Activated CD8-positive, alpha-beta T cell treated with anti-CD3 and anti-CD28 coated beads for 36 hours (primary cell): ENCODE measurements at regions not wholly inside any gene's neighbourhood (a gene's known extent, or its start where the extent isn't known, plus 50 kb on each side); places are given as distances from the start of the nearest gene placed in this dataset.
"Not testable (repeated sequence)": the region's sequence is repeated elsewhere in the genome, so short reads cannot be mapped to it uniquely, and the experiment has no call there.

Source experiments
- ATAC-seq: fragments of 200-7000 bp; cut with Tn5 transposase; one replicate; pipeline ENCODE4 v1.10.0; 2021; ENCODE audit warnings: mild to moderate bottlenecking, moderate library complexity
- CTCF ChIA-PET: fragments of 350-600 bp; sonication (Branson Sonifier 250); formaldehyde crosslinking; loops from one replicate; lab custom pipeline; 2021; ENCODE audit warnings: antibody characterized with exemption; lab: Charles Lee
- POLR2A ChIA-PET: fragments of 350-600 bp; sonication (Branson Sonifier 250); formaldehyde crosslinking; loops from one replicate; lab custom pipeline; 2021; ENCODE audit warnings: antibody characterized with exemption; lab: Charles Lee
- DNase-seq: peaks from one replicate; pipeline ENCODE4 v3.0.0-alpha.2; 2020
- H3K27ac Mint-ChIP-seq: one replicate; pipeline ENCODE4 v1.8.0; 2021; ENCODE audit warnings: mild to moderate bottlenecking, mixed read lengths
- H3K27me3 Mint-ChIP-seq: one replicate; pipeline ENCODE4 v1.8.0; 2021; ENCODE audit warnings: mixed read lengths
- H3K36me3 Mint-ChIP-seq: one replicate; pipeline ENCODE4 v1.8.0; 2021; ENCODE audit warnings: low read depth, mixed read lengths
- H3K4me1 Mint-ChIP-seq: one replicate; pipeline ENCODE4 v1.8.0; 2021; ENCODE audit warnings: low read depth, mixed read lengths
- H3K4me3 Mint-ChIP-seq: one replicate; pipeline ENCODE4 v1.8.0; 2021; ENCODE audit warnings: mild to moderate bottlenecking, moderate library complexity, mixed read lengths
- H3K9me3 Mint-ChIP-seq: one replicate; pipeline ENCODE4 v1.8.0; 2021; ENCODE audit warnings: mixed read lengths
- CTCF ChIP-seq: fragments of 200-600 bp; IDR thresholded peaks from one replicate; pipeline ENCODE4 v1.8.0; 2022; ENCODE audit warnings: antibody characterized with exemption, mild to moderate bottlenecking
- intact Hi-C: fragments of 100-400 bp; cut with micrococcal nuclease; formaldehyde crosslinking; loops from one replicate; pipeline ENCODE4 v1.10.0; 2022

GRCh38 chr10:109647627-109648026 lies 275.7 kb downstream of the XPNPEP1 start:
- POLR2A ChIA-PET: no interaction called here
- no peak overlapping the region for H3K27ac Mint-ChIP-seq

GRCh38 chr10:109633846-109634245 lies 289.5 kb downstream of the XPNPEP1 start:
- ChIA-PET CTCF (no interaction called here), POLR2A (no interaction called here)
- TF ChIP-seq CTCF: no peak
- H3K4me1 Mint-ChIP-seq: no peaks in the 10 kb centered on the region
- ATAC-seq (no peak), DNase-seq (no peak)
- H3K27ac Mint-ChIP-seq: no peak overlapping the region
- H3K9me3 Mint-ChIP-seq: peaks cover 7% of the 10 kb centered on the region
- H3K4me3 Mint-ChIP-seq: no peak overlapping the region
- no peaks in the 10 kb centered on the region for H3K36me3 Mint-ChIP-seq
- H3K27me3 Mint-ChIP-seq: no peaks in the 10 kb centered on the region
- intact Hi-C loops: no loop called here

More at GRCh38 chr10:109647627-109648026, 275.7 kb downstream of the XPNPEP1 start:
- H3K4me1 Mint-ChIP-seq: no peaks in the 10 kb centered on the region
- DNase-seq (no peak), ATAC-seq (no peak)
- intact Hi-C loops: no loop called here
- no peaks in the 10 kb centered on the region for H3K27me3 Mint-ChIP-seq
- CTCF ChIA-PET: no interaction called here
- H3K36me3 Mint-ChIP-seq: no peaks in the 10 kb centered on the region
- H3K9me3 Mint-ChIP-seq: no peaks in the 10 kb centered on the region
- no peak for TF ChIP-seq CTCF
- no peak overlapping the region for H3K4me3 Mint-ChIP-seq

- H3K4me3 Mint-ChIP-seq, DNase-seq, H3K9me3 Mint-ChIP-seq, CTCF ChIA-PET, intact Hi-C loops, ATAC-seq, H3K4me1 Mint-ChIP-seq, H3K27ac Mint-ChIP-seq, H3K27me3 Mint-ChIP-seq, POLR2A ChIA-PET, H3K36me3 Mint-ChIP-seq: not testable (repeated sequence)
These were observed 290.3 kb downstream of the XPNPEP1 start for GRCh38 chr10:109633017-109633416.

- H3K27ac Mint-ChIP-seq: no peak overlapping the region
- H3K4me1 Mint-ChIP-seq: no peaks in the 10 kb centered on the region
- intact Hi-C loops: no loop called here
- H3K4me3 Mint-ChIP-seq: no peak overlapping the region
- ATAC-seq: no peak
- H3K36me3 Mint-ChIP-seq: no peaks in the 10 kb centered on the region
- H3K27me3 Mint-ChIP-seq: no peaks in the 10 kb centered on the region
- ChIA-PET CTCF (interaction anchor here (1.1 kb wide), 1 partner anchor 228 kb away, joined by 3 read pairs; no protein-coding TSS in a partner anchor), POLR2A (no interaction called here)
- no peaks in the 10 kb centered on the region for H3K9me3 Mint-ChIP-seq
- DNase-seq: no peak
- TF ChIP-seq CTCF: no peak
These were observed 298.4 kb downstream of the XPNPEP1 start for GRCh38 chr10:109624939-109625338.

- H3K27ac Mint-ChIP-seq: no peak overlapping the region
- H3K27me3 Mint-ChIP-seq: no peaks in the 10 kb centered on the region
- no peaks in the 10 kb centered on the region for H3K36me3 Mint-ChIP-seq
- H3K9me3 Mint-ChIP-seq: no peaks in the 10 kb centered on the region
- intact Hi-C loops: no loop called here
- no peak for ATAC-seq
- TF ChIP-seq CTCF: no peak
- ChIA-PET POLR2A (no interaction called here), CTCF (no interaction called here)
- DNase-seq: no peak
- H3K4me1 Mint-ChIP-seq: no peaks in the 10 kb centered on the region
- H3K4me3 Mint-ChIP-seq: no peak overlapping the region
These were observed 300.7 kb downstream of the XPNPEP1 start for GRCh38 chr10:109622566-109622965.

- TF ChIP-seq CTCF: no peak
- Mint-ChIP-seq H3K27me3 (no peaks in the 10 kb centered on the region), H3K27ac (no peak overlapping the region), H3K9me3 (no peaks in the 10 kb centered on the region), H3K4me1 (no peaks in the 10 kb centered on the region), H3K4me3 (no peak overlapping the region), H3K36me3 (no peaks in the 10 kb centered on the region)
- no peak for DNase-seq
- ChIA-PET CTCF (no interaction called here), POLR2A (no interaction called here)
- ATAC-seq: no peak
- intact Hi-C loops: no loop called here
These were observed 302.9 kb downstream of the XPNPEP1 start for GRCh38 chr10:109620396-109620795.
